ENCODE measurements at regions not wholly inside any gene's neighbourhood (a gene's known extent, or its start where the extent isn't known, plus 50 kb on each side); places are given as distances from the start of the nearest gene placed in this dataset.

GRCh38 chr17:11140043-11140442 is 101.0 kb upstream of the SHISA6 start:
- no peaks in the 10 kb centered on the region for H3K27me3 ChIP-seq (ENCODE audit: control insufficient read depth, insufficient read depth, low read length)
- no peak overlapping the region for H3K9ac ChIP-seq (ENCODE audit: insufficient read depth, low read length)
- no peak overlapping the region for H3K4me3 ChIP-seq (replicated peaks in 1 of 4; ENCODE audit: control extremely low read depth in 1 of 4, insufficient read depth in 1 of 4, low read depth in 3 of 4, low read length in 4 of 4)
- no peak for DNase-seq (ENCODE audit: low read depth in 2 of 2)
- H3K27ac ChIP-seq (ENCODE audit: insufficient read depth, low read length) = no peak overlapping the region
- no peak for TF ChIP-seq EZH2 (IDR thresholded peaks at IDR 0.05; ENCODE audit: low read length, missing control alignments)
- no peak for TF ChIP-seq CTCF (conservative IDR thresholded peaks at IDR 0.05 in 1 of 2, IDR thresholded peaks at IDR 0.05 in 1 of 2; ENCODE audit: low read depth in 1 of 2, low read length in 2 of 2)
- no peak overlapping the region for H3K4me2 ChIP-seq (ENCODE audit: extremely low read depth, insufficient read depth, low read length)
- H3K9me3 ChIP-seq (ENCODE audit: control insufficient read depth, insufficient read depth, low read depth, low read length) = no peaks in the 10 kb centered on the region
- no peak overlapping the region for H2AFZ ChIP-seq (ENCODE audit: low read length)
- no peaks in the 10 kb centered on the region for H3K36me3 ChIP-seq (ENCODE audit: control insufficient read depth, insufficient read depth, low read length)
- H3K4me1 ChIP-seq (ENCODE audit: control insufficient read depth, extremely low read depth, insufficient read depth, low read length) = no peaks in the 10 kb centered on the region
- no peaks in the 10 kb centered on the region for H4K20me1 ChIP-seq (ENCODE audit: control insufficient read depth, extremely low read depth, insufficient read depth, low read length)
- H3K79me2 ChIP-seq (ENCODE audit: control insufficient read depth, insufficient read depth, low read length) = no peaks in the 10 kb centered on the region

GRCh38 chr17:11138023-11138422 is 103.0 kb upstream of the SHISA6 start:
- no peak overlapping the region for H3K9ac ChIP-seq (ENCODE audit: insufficient read depth, low read length)
- H3K4me2 ChIP-seq (ENCODE audit: extremely low read depth, insufficient read depth, low read length) = peak overlapping the region; percentile 13
- TF ChIP-seq EZH2 (IDR thresholded peaks at IDR 0.05; ENCODE audit: low read length, missing control alignments) (no peak), CTCF (conservative IDR thresholded peaks at IDR 0.05 in 1 of 2, IDR thresholded peaks at IDR 0.05 in 1 of 2; ENCODE audit: low read depth in 1 of 2, low read length in 2 of 2) (no peak)
- DNase-seq (ENCODE audit: low read depth in 2 of 2) = peak in 1 of 2 donors; percentile 21
- H3K79me2 ChIP-seq (ENCODE audit: control insufficient read depth, insufficient read depth, low read length) = no peaks in the 10 kb centered on the region
- H3K27ac ChIP-seq (ENCODE audit: insufficient read depth, low read length) = no peak overlapping the region
- no peaks in the 10 kb centered on the region for H3K27me3 ChIP-seq (ENCODE audit: control insufficient read depth, insufficient read depth, low read length)
- no peaks in the 10 kb centered on the region for H3K4me1 ChIP-seq (ENCODE audit: control insufficient read depth, extremely low read depth, insufficient read depth, low read length)
- no peaks in the 10 kb centered on the region for H3K36me3 ChIP-seq (ENCODE audit: control insufficient read depth, insufficient read depth, low read length)
- H4K20me1 ChIP-seq (ENCODE audit: control insufficient read depth, extremely low read depth, insufficient read depth, low read length) = no peaks in the 10 kb centered on the region
- no peaks in the 10 kb centered on the region for H3K9me3 ChIP-seq (ENCODE audit: control insufficient read depth, insufficient read depth, low read depth, low read length)
- H3K4me3 ChIP-seq (replicated peaks in 1 of 4; ENCODE audit: control extremely low read depth in 1 of 4, insufficient read depth in 1 of 4, low read depth in 3 of 4, low read length in 4 of 4) = peak overlapping the region in 2 of 4 experiments; percentile 25 to 27
- H2AFZ ChIP-seq (ENCODE audit: low read length) = no peak overlapping the region

- Histone ChIP-seq H3K4me3 (replicated peaks in 1 of 4; ENCODE audit: control extremely low read depth in 1 of 4, insufficient read depth in 1 of 4, low read depth in 3 of 4, low read length in 4 of 4) (no peak overlapping the region), H2AFZ (ENCODE audit: low read length) (no peak overlapping the region), H3K4me2 (ENCODE audit: extremely low read depth, insufficient read depth, low read length) (no peak overlapping the region), H4K20me1 (ENCODE audit: control insufficient read depth, extremely low read depth, insufficient read depth, low read length) (no peaks in the 10 kb centered on the region), H3K27ac (ENCODE audit: insufficient read depth, low read length) (no peak overlapping the region), H3K9ac (ENCODE audit: insufficient read depth, low read length) (no peak overlapping the region), H3K27me3 (ENCODE audit: control insufficient read depth, insufficient read depth, low read length) (no peaks in the 10 kb centered on the region), H3K36me3 (ENCODE audit: control insufficient read depth, insufficient read depth, low read length) (no peaks in the 10 kb centered on the region), H3K79me2 (ENCODE audit: control insufficient read depth, insufficient read depth, low read length) (no peaks in the 10 kb centered on the region), H3K4me1 (ENCODE audit: control insufficient read depth, extremely low read depth, insufficient read depth, low read length) (no peaks in the 10 kb centered on the region), H3K9me3 (ENCODE audit: control insufficient read depth, insufficient read depth, low read depth, low read length) (no peaks in the 10 kb centered on the region)
- TF ChIP-seq CTCF (conservative IDR thresholded peaks at IDR 0.05 in 1 of 2, IDR thresholded peaks at IDR 0.05 in 1 of 2; ENCODE audit: low read depth in 1 of 2, low read length in 2 of 2) (no peak), EZH2 (IDR thresholded peaks at IDR 0.05; ENCODE audit: low read length, missing control alignments) (no peak)
- no peak for DNase-seq (ENCODE audit: low read depth in 2 of 2)
These were observed 105.2 kb upstream of the SHISA6 start for GRCh38 chr17:11135819-11136218.
